Mesenchymal stem cell (in vitro differentiated cells and primary cell): ENCODE measurements at regions not wholly inside any gene's neighbourhood (a gene's known extent, or its start where the extent isn't known, plus 50 kb on each side); places are given as distances from the start of the nearest gene placed in this dataset.

Source experiments
- DNase-seq: peaks from one replicate; pipeline ENCODE4 v3.0.0-alpha.2; 2013
- H2AFZ ChIP-seq: one replicate; pipeline ENCODE4 v1.6.1; 2013; ENCODE audit warnings: low read depth, mild to moderate bottlenecking, control low read depth, inconsistent platforms, low read length, moderate library complexity
- H2AK5ac ChIP-seq: 2 replicates; pipeline ENCODE4 v1.6.1; 2013; ENCODE audit warnings: low read length, moderate library complexity, mild to moderate bottlenecking, inconsistent platforms; ENCODE audit not compliant: severe bottlenecking
- H2BK120ac ChIP-seq: one replicate; pipeline ENCODE4 v1.6.1; 2013; ENCODE audit warnings: low read depth, mild to moderate bottlenecking, inconsistent platforms, low read length, moderate library complexity
- H2BK12ac ChIP-seq, 2 experiments: one replicate each; pipeline ENCODE4 v1.6.1; 2013; ENCODE audit warnings: inconsistent platforms in 2 of 2, low read length in 2 of 2, mild to moderate bottlenecking in 2 of 2, moderate library complexity in 2 of 2, control low read depth in 1 of 2
- H2BK15ac ChIP-seq: one replicate; pipeline ENCODE4 v1.6.1; 2013; ENCODE audit warnings: mild to moderate bottlenecking, low read depth, inconsistent platforms; ENCODE audit not compliant: poor library complexity, severe bottlenecking
- H2BK5ac ChIP-seq: 2 replicates; pipeline ENCODE4 v1.6.1; 2013; ENCODE audit warnings: low read depth, mild to moderate bottlenecking, low read length, control low read depth, inconsistent platforms; ENCODE audit not compliant: poor library complexity, severe bottlenecking
- H3K14ac ChIP-seq, 2 experiments: one replicate each; pipeline ENCODE4 v1.6.1; 2013; ENCODE audit warnings: inconsistent platforms in 2 of 2, low read length in 2 of 2, control low read depth in 1 of 2, mild to moderate bottlenecking in 1 of 2, moderate library complexity in 1 of 2
- H3K18ac ChIP-seq, 2 experiments: one replicate each; pipeline ENCODE4 v1.6.1; 2013; ENCODE audit warnings: inconsistent platforms in 2 of 2, low read length in 2 of 2, control low read depth in 1 of 2, low read depth in 1 of 2, mild to moderate bottlenecking in 1 of 2
- H3K23ac ChIP-seq, 2 experiments: one replicate each; pipeline ENCODE4 v1.6.1; 2013; ENCODE audit warnings: inconsistent platforms in 2 of 2, low read length in 2 of 2, mild to moderate bottlenecking in 2 of 2, moderate library complexity in 2 of 2, control low read depth in 1 of 2
- H3K27ac ChIP-seq: 2 replicates; pipeline ENCODE4 v1.5.1; 2013; ENCODE audit warnings: mild to moderate bottlenecking, moderate library complexity, low read length, control low read depth, inconsistent platforms; ENCODE audit not compliant: poor library complexity, severe bottlenecking
- H3K27me3 ChIP-seq, 2 experiments: 2 replicates each; pipeline versions ENCODE4 v1.6.1 to v1.7.0; 2013; ENCODE audit warnings: low read length in 2 of 2, mild to moderate bottlenecking in 2 of 2, moderate library complexity in 2 of 2, control low read depth in 1 of 2, inconsistent platforms in 1 of 2; ENCODE audit not compliant: control insufficient read depth in 1 of 2, insufficient read depth in 1 of 2
- H3K36me3 ChIP-seq, 2 experiments: 2 replicates each; pipeline versions ENCODE4 v1.6.1 to v1.7.0; 2013; ENCODE audit warnings: low read length in 2 of 2, control low read depth in 1 of 2, inconsistent platforms in 1 of 2, low read depth in 1 of 2, mild to moderate bottlenecking in 1 of 2; ENCODE audit not compliant: insufficient read depth in 2 of 2, control insufficient read depth in 1 of 2
- H3K4ac ChIP-seq, 2 experiments: one replicate each; pipeline ENCODE4 v1.6.1; 2013; ENCODE audit warnings: inconsistent platforms in 2 of 2, low read length in 2 of 2, mild to moderate bottlenecking in 2 of 2, moderate library complexity in 2 of 2, control low read depth in 1 of 2, low read depth in 1 of 2
- H3K4me1 ChIP-seq: 2 replicates; pipeline ENCODE4 v1.6.1; 2013; ENCODE audit warnings: low read depth, low read length, control low read depth; ENCODE audit not compliant: control insufficient read depth, insufficient read depth
- H3K4me2 ChIP-seq: 2 replicates; pipeline ENCODE4 v1.6.1; 2013; ENCODE audit warnings: low read length, mild to moderate bottlenecking, inconsistent platforms; ENCODE audit not compliant: poor library complexity, severe bottlenecking
- H3K4me3 ChIP-seq, 2 experiments: 2 replicates each; pipeline versions ENCODE4 v1.5.1 to v1.7.0; 2013; ENCODE audit warnings: low read length in 2 of 2, mild to moderate bottlenecking in 2 of 2, control low read depth in 1 of 2, low read depth in 1 of 2; ENCODE audit not compliant: insufficient read depth in 1 of 2
- H3K79me1 ChIP-seq: replicated peaks from 2 replicates; pipeline ENCODE4 v1.6.1; 2013; ENCODE audit warnings: mild to moderate bottlenecking, control low read depth, low read length, inconsistent platforms; ENCODE audit not compliant: poor library complexity, severe bottlenecking
- H3K9ac ChIP-seq: 2 replicates; pipeline ENCODE4 v1.7.0; 2013; ENCODE audit warnings: mild to moderate bottlenecking, low read length, moderate library complexity
- H3K9me3 ChIP-seq: 2 replicates; pipeline ENCODE4 v1.7.0; 2013; ENCODE audit warnings: mild to moderate bottlenecking, low read length; ENCODE audit not compliant: control insufficient read depth
- H4K8ac ChIP-seq: one replicate; pipeline ENCODE4 v1.6.1; 2013; ENCODE audit warnings: inconsistent platforms, mild to moderate bottlenecking, low read length, moderate library complexity
- H4K91ac ChIP-seq: one replicate; pipeline ENCODE4 v1.6.1; 2013; ENCODE audit warnings: mild to moderate bottlenecking, low read length, inconsistent platforms
- WGBS: methylation state at CpG from one replicate; pipeline ENCODE4 v1.1.7; 2013; ENCODE audit warnings: mixed read lengths; 5-methylcytosine and 5-hydroxymethylcytosine counted together

- Histone ChIP-seq H3K4me3 (no peak overlapping the region), H2AFZ (no peak overlapping the region), H4K8ac (no peak overlapping the region), H3K9me3 (no peaks in the 10 kb centered on the region), H3K9ac (no peak overlapping the region), H3K4me1 (no peaks in the 10 kb centered on the region), H2BK15ac (no peak overlapping the region), H3K4ac (no peak overlapping the region), H3K79me1 (no peaks in the 10 kb centered on the region), H3K4me2 (no peak overlapping the region), H3K18ac (no peak overlapping the region), H4K91ac (no peak overlapping the region), H3K27ac (no peak overlapping the region), H3K27me3 (no peaks in the 10 kb centered on the region), H3K36me3 (no peaks in the 10 kb centered on the region), H2BK5ac (no peak overlapping the region), H3K14ac (no peak overlapping the region), H2AK5ac (no peak overlapping the region), H3K23ac (no peak overlapping the region), H2BK12ac (no peak overlapping the region), H2BK120ac (no peak overlapping the region)
- DNase-seq: no peak
- 89% methylated on average over 4 of the region's 6 CpGs for WGBS
These were observed 252.6 kb downstream of the RAP2A start for GRCh38 chr13:97686594-97686993.

DNA sequence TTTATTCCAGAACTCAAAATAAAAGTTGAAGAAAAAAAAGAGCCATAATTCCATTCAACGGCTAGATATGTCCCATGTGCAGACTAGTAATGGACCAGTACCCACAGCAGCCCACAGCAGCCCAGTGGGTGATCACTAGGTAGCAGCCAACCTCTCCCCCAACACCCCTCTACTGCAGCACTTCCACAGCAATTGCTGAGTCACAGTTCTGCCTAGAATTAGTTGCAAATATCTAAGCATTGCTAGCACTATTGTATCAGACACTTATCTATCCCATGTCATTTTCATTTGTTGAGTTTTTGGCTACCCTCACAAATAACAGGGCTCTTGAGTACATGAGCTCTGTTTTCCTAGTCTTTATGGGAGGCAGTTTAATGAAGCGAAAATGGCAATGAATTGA, 258.7 kb downstream of the RAP2A start:
- Histone ChIP-seq H3K9ac (no peak overlapping the region), H2BK5ac (no peak overlapping the region), H4K8ac (no peak overlapping the region), H2BK120ac (no peak overlapping the region), H2AK5ac (no peak overlapping the region), H3K9me3 (no peaks in the 10 kb centered on the region), H3K14ac (no peak overlapping the region), H4K91ac (no peak overlapping the region), H3K36me3 (no peaks in the 10 kb centered on the region), H3K79me1 (no peaks in the 10 kb centered on the region), H3K27me3 (peaks cover 0 to 3% of the 10 kb centered on the region in 2 experiments), H3K4me3 (no peak overlapping the region), H3K4me2 (no peak overlapping the region), H3K27ac (no peak overlapping the region), H3K18ac (no peak overlapping the region), H2BK15ac (no peak overlapping the region), H2AFZ (no peak overlapping the region), H3K4me1 (peaks cover 1% of the 10 kb centered on the region), H3K4ac (no peak overlapping the region), H3K23ac (no peak overlapping the region), H2BK12ac (no peak overlapping the region)
- no peak for DNase-seq
- 78% methylated on average over 1 of the region's 2 CpGs for WGBS

GRCh38 chr13:97695684-97696083, 257.8 kb upstream of the IPO5 start:
- Histone ChIP-seq H3K4ac (no peak overlapping the region), H3K18ac (no peak overlapping the region), H3K14ac (no peak overlapping the region), H3K4me1 (peaks cover 1% of the 10 kb centered on the region), H3K79me1 (no peaks in the 10 kb centered on the region), H2BK12ac (no peak overlapping the region), H3K4me2 (no peak overlapping the region), H2BK120ac (no peak overlapping the region), H4K91ac (no peak overlapping the region), H3K27ac (no peak overlapping the region), H3K9me3 (no peaks in the 10 kb centered on the region), H2BK5ac (no peak overlapping the region), H3K4me3 (no peak overlapping the region), H3K9ac (no peak overlapping the region), H3K23ac (no peak overlapping the region), H2BK15ac (no peak overlapping the region), H3K36me3 (no peaks in the 10 kb centered on the region), H2AK5ac (no peak overlapping the region), H3K27me3 (peaks cover 0 to 3% of the 10 kb centered on the region in 2 experiments), H4K8ac (no peak overlapping the region), H2AFZ (no peak overlapping the region)
- DNase-seq: no peak
- WGBS: 88% methylated on average over 4 of the region's 6 CpGs

DNA sequence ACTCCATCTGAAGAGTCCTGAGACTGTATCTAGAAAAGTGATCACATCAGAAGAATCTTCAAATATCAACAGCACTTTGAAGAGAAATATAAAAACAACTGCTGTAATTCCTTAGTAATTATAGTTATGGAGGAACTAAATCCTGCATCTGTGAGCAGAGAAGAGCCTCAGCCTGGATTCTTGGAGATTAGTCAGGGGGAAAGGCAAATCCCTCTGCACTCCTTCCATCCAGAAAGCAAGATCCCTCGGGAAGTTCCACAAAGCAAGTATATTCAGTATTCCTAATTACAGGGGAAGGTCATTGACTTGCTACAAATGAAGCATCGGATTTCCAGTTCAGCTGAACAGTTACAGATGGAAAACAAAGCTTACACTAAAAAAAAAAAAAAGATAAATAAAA, 256.6 kb upstream of the IPO5 start:
- Histone ChIP-seq H2BK15ac (no peak overlapping the region), H3K18ac (no peak overlapping the region), H3K23ac (no peak overlapping the region), H3K79me1 (no peaks in the 10 kb centered on the region), H2AK5ac (no peak overlapping the region), H3K27me3 (peaks cover 0 to 3% of the 10 kb centered on the region in 2 experiments), H3K4me3 (no peak overlapping the region), H3K14ac (no peak overlapping the region), H3K9ac (no peak overlapping the region), H3K36me3 (no peaks in the 10 kb centered on the region), H2BK120ac (no peak overlapping the region), H4K91ac (no peak overlapping the region), H3K4me2 (no peak overlapping the region), H2AFZ (no peak overlapping the region), H2BK12ac (no peak overlapping the region), H3K9me3 (no peaks in the 10 kb centered on the region), H2BK5ac (no peak overlapping the region), H3K4ac (no peak overlapping the region), H3K27ac (no peak overlapping the region), H4K8ac (no peak overlapping the region), H3K4me1 (peaks cover 1% of the 10 kb centered on the region)
- no CpG with 5 or more reads among the region's 2 CpGs for WGBS
- no peak for DNase-seq
